ENCODE measurements at regions not wholly inside any gene's neighbourhood (a gene's known extent, or its start where the extent isn't known, plus 50 kb on each side); places are given as distances from the start of the nearest gene placed in this dataset.
A peak's percentile ranks its signal among the peaks of the same experiment; 100 is the strongest.

GRCh38 chr1:8257621-8258020, 60.3 kb upstream of the SLC45A1 start:
- DNase-seq (ENCODE audit: low spot score): no peak
- no peak for TF ChIP-seq HNF4G (IDR thresholded peaks at IDR 0.05)
- no peak for TF ChIP-seq EGR1 (IDR thresholded peaks at IDR 0.05; ENCODE audit: low read depth in 2 of 2)
- TF ChIP-seq, protein P1, sequence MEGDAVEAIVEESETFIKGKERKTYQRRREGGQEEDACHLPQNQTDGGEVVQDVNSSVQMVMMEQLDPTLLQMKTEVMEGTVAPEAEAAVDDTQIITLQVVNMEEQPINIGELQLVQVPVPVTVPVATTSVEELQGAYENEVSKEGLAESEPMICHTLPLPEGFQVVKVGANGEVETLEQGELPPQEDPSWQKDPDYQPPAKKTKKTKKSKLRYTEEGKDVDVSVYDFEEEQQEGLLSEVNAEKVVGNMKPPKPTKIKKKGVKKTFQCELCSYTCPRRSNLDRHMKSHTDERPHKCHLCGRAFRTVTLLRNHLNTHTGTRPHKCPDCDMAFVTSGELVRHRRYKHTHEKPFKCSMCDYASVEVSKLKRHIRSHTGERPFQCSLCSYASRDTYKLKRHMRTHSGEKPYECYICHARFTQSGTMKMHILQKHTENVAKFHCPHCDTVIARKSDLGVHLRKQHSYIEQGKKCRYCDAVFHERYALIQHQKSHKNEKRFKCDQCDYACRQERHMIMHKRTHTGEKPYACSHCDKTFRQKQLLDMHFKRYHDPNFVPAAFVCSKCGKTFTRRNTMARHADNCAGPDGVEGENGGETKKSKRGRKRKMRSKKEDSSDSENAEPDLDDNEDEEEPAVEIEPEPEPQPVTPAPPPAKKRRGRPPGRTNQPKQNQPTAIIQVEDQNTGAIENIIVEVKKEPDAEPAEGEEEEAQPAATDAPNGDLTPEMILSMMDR (IDR thresholded peaks at IDR 0.05; ENCODE audit: low read depth, low read length, missing input control): no peak
- TF ChIP-seq TAF1 (conservative IDR thresholded peaks at IDR 0.05): no peak
- no peak for TF ChIP-seq FOXA2 (IDR thresholded peaks at IDR 0.05)
- no peak for TF ChIP-seq HNF4A (conservative IDR thresholded peaks at IDR 0.05)
- no peak for TF ChIP-seq JUND (IDR thresholded peaks at IDR 0.05)
- no peak for TF ChIP-seq GABPA (IDR thresholded peaks at IDR 0.05 in 1 of 2, conservative IDR thresholded peaks at IDR 0.05 in 1 of 2)
- TF ChIP-seq SP1 (IDR thresholded peaks at IDR 0.05): no peak
- no peaks in the 10 kb centered on the region for H3K36me3 ChIP-seq (ENCODE audit: control insufficient read depth in 4 of 4, insufficient read depth in 3 of 4, low read depth in 1 of 4, low read length in 3 of 4)
- peak overlapping the region; percentile 77 to 89 for H3K27ac ChIP-seq (ENCODE audit: low read depth in 1 of 2, low read length in 2 of 2)
- no peak overlapping the region for H3K4me3 ChIP-seq (ENCODE audit: low read depth in 1 of 3, low read length in 3 of 3)
- peaks cover 2 to 44% (median 25%) of the 10 kb centered on the region in 4 donors for H3K4me1 ChIP-seq (ENCODE audit: control insufficient read depth in 4 of 4, insufficient read depth in 4 of 4, low read length in 3 of 4)
- H3K9ac ChIP-seq (ENCODE audit: low read depth in 1 of 2, low read length in 2 of 2): peak overlapping the region in 1 of 2 donors; percentile 12
- H3K27me3 ChIP-seq (ENCODE audit: control insufficient read depth in 4 of 4, insufficient read depth in 4 of 4, low read length in 3 of 4): no peaks in the 10 kb centered on the region
- H3K9me3 ChIP-seq (ENCODE audit: control insufficient read depth in 4 of 4, low read length in 3 of 4): no peaks in the 10 kb centered on the region
- 92% methylated on average over 7 of the region's 7 CpGs for WGBS

GRCh38 chr1:8256321-8256720, 61.6 kb upstream of the SLC45A1 start:
- H3K9ac ChIP-seq (ENCODE audit: low read depth in 1 of 2, low read length in 2 of 2): peak overlapping the region in 1 of 2 donors; percentile 42
- TF ChIP-seq RAD21 (IDR thresholded peaks at IDR 0.05) (no peak), FOXA2 (IDR thresholded peaks at IDR 0.05) (no peak)
- no peak for DNase-seq (ENCODE audit: low spot score)
- peaks cover 2 to 38% (median 27%) of the 10 kb centered on the region in 4 donors for H3K4me1 ChIP-seq (ENCODE audit: control insufficient read depth in 4 of 4, insufficient read depth in 4 of 4, low read length in 3 of 4)
- H3K27ac ChIP-seq (ENCODE audit: low read depth in 1 of 2, low read length in 2 of 2): peak overlapping the region; percentile 77 to 89
- 96% methylated on average over 7 of the region's 7 CpGs for WGBS
- H3K36me3 ChIP-seq (ENCODE audit: control insufficient read depth in 4 of 4, insufficient read depth in 3 of 4, low read depth in 1 of 4, low read length in 3 of 4): no peaks in the 10 kb centered on the region
- no peak overlapping the region for H3K4me3 ChIP-seq (ENCODE audit: low read depth in 1 of 3, low read length in 3 of 3)
- no peaks in the 10 kb centered on the region for H3K27me3 ChIP-seq (ENCODE audit: control insufficient read depth in 4 of 4, insufficient read depth in 4 of 4, low read length in 3 of 4)
- H3K9me3 ChIP-seq (ENCODE audit: control insufficient read depth in 4 of 4, low read length in 3 of 4): no peaks in the 10 kb centered on the region

GRCh38 chr1:8255712-8256111, 62.2 kb upstream of the SLC45A1 start:
- no peaks in the 10 kb centered on the region for H3K36me3 ChIP-seq (ENCODE audit: control insufficient read depth in 4 of 4, insufficient read depth in 3 of 4, low read depth in 1 of 4, low read length in 3 of 4)
- no peak overlapping the region for H3K4me3 ChIP-seq (ENCODE audit: low read depth in 1 of 3, low read length in 3 of 3)
- H3K9ac ChIP-seq (ENCODE audit: low read depth in 1 of 2, low read length in 2 of 2): peak overlapping the region in 1 of 2 donors; percentile 42
- peaks cover 2 to 38% (median 25%) of the 10 kb centered on the region in 4 donors for H3K4me1 ChIP-seq (ENCODE audit: control insufficient read depth in 4 of 4, insufficient read depth in 4 of 4, low read length in 3 of 4)
- no peak for DNase-seq (ENCODE audit: low spot score)
- H3K9me3 ChIP-seq (ENCODE audit: control insufficient read depth in 4 of 4, low read length in 3 of 4): no peaks in the 10 kb centered on the region
- WGBS: 30% methylated on average over 5 of the region's 5 CpGs
- H3K27me3 ChIP-seq (ENCODE audit: control insufficient read depth in 4 of 4, insufficient read depth in 4 of 4, low read length in 3 of 4): no peaks in the 10 kb centered on the region
- H3K27ac ChIP-seq (ENCODE audit: low read depth in 1 of 2, low read length in 2 of 2): peak overlapping the region; percentile 77 to 89
- TF ChIP-seq, protein P2, sequence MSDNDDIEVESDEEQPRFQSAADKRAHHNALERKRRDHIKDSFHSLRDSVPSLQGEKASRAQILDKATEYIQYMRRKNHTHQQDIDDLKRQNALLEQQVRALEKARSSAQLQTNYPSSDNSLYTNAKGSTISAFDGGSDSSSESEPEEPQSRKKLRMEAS (IDR thresholded peaks at IDR 0.05): peak; percentile 10
- TF ChIP-seq, protein P1 (IDR thresholded peaks at IDR 0.05; ENCODE audit: low read depth, low read length, missing input control): no peak
- no peak for TF ChIP-seq TAF1 (conservative IDR thresholded peaks at IDR 0.05)
- no peak for TF ChIP-seq GABPA (IDR thresholded peaks at IDR 0.05 in 1 of 2, conservative IDR thresholded peaks at IDR 0.05 in 1 of 2)
- TF ChIP-seq RAD21 (IDR thresholded peaks at IDR 0.05): peak; percentile 39 to 50
- TF ChIP-seq NR2F2 (IDR thresholded peaks at IDR 0.05): peak; percentile 46
- no peak for TF ChIP-seq ATF3 (IDR thresholded peaks at IDR 0.05)
- no peak for TF ChIP-seq HNF4G (IDR thresholded peaks at IDR 0.05)
- TF ChIP-seq HNF4A (conservative IDR thresholded peaks at IDR 0.05): peak; percentile 61 to 78
- TF ChIP-seq EGR1 (IDR thresholded peaks at IDR 0.05; ENCODE audit: low read depth in 2 of 2): peak in 1 of 2 donors; percentile 17
- peak; percentile 78 to 91 for TF ChIP-seq RXRA (IDR thresholded peaks at IDR 0.05)
- TF ChIP-seq REST (IDR thresholded peaks at IDR 0.05): no peak
- TF ChIP-seq, protein P3, sequence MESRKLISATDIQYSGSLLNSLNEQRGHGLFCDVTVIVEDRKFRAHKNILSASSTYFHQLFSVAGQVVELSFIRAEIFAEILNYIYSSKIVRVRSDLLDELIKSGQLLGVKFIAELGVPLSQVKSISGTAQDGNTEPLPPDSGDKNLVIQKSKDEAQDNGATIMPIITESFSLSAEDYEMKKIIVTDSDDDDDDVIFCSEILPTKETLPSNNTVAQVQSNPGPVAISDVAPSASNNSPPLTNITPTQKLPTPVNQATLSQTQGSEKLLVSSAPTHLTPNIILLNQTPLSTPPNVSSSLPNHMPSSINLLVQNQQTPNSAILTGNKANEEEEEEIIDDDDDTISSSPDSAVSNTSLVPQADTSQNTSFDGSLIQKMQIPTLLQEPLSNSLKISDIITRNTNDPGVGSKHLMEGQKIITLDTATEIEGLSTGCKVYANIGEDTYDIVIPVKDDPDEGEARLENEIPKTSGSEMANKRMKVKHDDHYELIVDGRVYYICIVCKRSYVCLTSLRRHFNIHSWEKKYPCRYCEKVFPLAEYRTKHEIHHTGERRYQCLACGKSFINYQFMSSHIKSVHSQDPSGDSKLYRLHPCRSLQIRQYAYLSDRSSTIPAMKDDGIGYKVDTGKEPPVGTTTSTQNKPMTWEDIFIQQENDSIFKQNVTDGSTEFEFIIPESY (IDR thresholded peaks at IDR 0.05): peak; percentile 18
- peak; percentile 5 for TF ChIP-seq FOXA2 (IDR thresholded peaks at IDR 0.05)
- peak; percentile 28 to 60 for TF ChIP-seq JUND (IDR thresholded peaks at IDR 0.05)
- TF ChIP-seq YY1 (IDR thresholded peaks at IDR 0.05): no peak
- peak; percentile 55 for TF ChIP-seq SP1 (IDR thresholded peaks at IDR 0.05)
